ENCODE measurements at regions not wholly inside any gene's neighbourhood (a gene's known extent, or its start where the extent isn't known, plus 50 kb on each side); places are given as distances from the start of the nearest gene placed in this dataset.
"Not testable (repeated sequence)": the region's sequence is repeated elsewhere in the genome, so short reads cannot be mapped to it uniquely, and the experiment has no call there.

DNA sequence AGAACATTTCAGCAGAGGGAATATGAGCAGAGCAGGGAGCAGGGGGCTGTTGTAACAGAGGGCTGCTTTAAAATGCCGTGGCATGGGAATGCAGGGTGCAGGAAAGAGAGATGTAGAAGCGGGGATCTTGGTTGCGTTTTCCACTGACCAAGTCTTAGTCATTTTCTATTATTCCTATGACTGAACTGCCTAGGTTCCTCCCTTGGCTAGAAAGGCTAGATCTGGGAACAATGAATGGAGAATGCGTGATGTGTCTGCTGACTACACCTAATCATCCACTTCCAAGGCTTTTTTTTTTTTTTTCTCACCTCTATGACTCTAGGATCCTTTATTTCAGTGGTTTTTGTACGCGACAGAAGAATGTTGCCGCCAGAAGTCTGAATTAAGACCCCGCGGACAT is 607.4 kb upstream of the TBL1XR1 start:
- no peak for DNase-seq

- DNase-seq: no peak
Observed at GRCh38 chr3:177807150-177807875, 610.0 kb upstream of the TBL1XR1 start.

GRCh38 chr3:177808928-177809478 is 611.7 kb upstream of the TBL1XR1 start:
- not testable (repeated sequence) for DNase-seq

- no peak for DNase-seq
Observed at GRCh38 chr3:177810162-177810623, 612.9 kb upstream of the TBL1XR1 start.

DNA sequence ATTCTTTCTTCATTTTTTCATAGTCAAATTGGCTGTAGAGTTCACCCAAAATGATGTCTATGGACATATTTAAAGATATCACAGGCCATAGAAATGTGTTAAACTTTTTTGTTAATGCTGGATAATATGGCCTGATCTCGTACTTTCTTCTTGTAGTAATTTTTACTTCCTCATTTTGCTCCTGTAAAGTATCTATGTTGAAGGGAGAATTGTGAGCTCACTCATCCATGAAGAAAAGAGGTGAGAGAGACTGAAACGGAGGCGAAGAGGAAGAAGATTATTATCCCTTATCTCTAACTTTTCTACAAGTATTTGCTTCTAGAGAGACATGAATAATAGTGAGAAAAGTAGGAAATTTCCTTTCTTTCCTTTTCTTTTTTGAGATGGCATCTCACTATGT is 613.8 kb upstream of the TBL1XR1 start:
- no peak for DNase-seq

DNA sequence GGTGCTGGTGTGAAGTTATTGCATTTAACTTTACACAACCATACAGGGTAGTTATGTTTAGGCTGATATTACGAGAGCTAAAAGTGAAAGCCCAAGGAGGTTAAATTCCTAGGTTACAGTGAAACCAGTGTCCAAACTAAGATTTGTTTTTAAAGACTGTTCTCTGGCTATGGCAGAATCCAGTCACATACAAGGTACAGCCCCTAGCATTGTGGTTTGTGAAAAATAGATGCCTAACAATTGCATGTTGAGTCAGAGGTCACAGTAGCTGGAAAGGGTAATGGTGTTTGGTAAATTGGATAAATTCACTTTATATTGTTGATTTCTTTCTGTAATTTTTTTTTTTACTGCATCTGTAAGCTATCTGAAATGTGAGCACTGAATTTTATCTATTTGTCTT is 614.6 kb upstream of the TBL1XR1 start:
- no peak for DNase-seq

- no peak for DNase-seq
Observed at GRCh38 chr3:177812492-177812891, 615.2 kb upstream of the TBL1XR1 start.

DNA sequence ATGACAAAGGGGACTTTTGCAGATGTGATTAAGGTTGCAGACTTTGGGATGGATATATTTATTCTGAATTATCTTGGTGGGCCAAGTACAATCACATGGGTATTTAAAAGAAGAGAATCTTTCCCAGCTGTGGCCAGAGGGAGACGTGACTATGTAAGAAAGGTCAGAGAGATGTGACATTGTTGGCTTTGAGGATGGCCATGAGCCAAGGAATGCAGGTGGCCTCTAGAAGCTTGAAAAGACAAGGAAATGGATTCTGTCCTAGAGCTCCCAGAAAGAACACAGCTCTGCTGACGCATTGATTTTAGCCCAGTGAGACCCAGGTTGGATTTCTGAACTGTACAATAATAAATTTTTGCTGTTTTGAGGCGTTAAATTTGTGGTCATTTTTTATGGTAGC is 616.0 kb upstream of the TBL1XR1 start:
- DNase-seq: no peak

DNA sequence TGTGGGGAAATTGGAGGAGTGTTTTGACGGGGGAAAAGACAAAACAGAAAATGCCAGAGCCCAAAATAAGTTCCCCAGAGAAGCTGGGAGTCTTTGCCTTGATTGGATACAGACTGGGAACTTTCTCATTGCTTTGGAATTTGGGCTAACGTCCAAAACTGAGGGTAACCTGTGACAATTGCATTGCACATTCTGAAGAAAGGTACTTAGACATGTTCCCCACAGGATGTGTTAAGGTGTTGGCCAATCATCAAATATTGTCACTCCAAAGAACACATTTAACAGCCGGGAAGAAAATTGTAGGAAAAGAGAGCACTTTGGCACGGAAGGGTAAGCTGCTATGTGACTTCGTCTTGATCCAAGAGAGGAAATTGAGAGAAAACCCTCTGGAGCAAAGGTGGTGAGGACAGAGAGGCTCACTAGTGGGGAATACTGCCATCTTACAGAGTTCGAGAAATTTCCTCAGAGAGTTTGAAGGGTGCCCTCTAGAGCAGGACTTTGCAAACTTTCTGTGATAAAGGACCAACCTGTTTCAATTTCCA is 619.5 kb upstream of the TBL1XR1 start:
- DNase-seq: no peak

GRCh38 chr3:177817751-177818150 is 620.5 kb upstream of the TBL1XR1 start:
- no peak for DNase-seq

GRCh38 chr3:177818712-177819240 is 621.5 kb upstream of the TBL1XR1 start:
- no peak for DNase-seq

- no peak for DNase-seq
Observed at GRCh38 chr3:177820683-177821316, 623.5 kb upstream of the TBL1XR1 start.

- no peak for DNase-seq
Observed at GRCh38 chr3:177822681-177823096, 625.4 kb upstream of the TBL1XR1 start.

DNA sequence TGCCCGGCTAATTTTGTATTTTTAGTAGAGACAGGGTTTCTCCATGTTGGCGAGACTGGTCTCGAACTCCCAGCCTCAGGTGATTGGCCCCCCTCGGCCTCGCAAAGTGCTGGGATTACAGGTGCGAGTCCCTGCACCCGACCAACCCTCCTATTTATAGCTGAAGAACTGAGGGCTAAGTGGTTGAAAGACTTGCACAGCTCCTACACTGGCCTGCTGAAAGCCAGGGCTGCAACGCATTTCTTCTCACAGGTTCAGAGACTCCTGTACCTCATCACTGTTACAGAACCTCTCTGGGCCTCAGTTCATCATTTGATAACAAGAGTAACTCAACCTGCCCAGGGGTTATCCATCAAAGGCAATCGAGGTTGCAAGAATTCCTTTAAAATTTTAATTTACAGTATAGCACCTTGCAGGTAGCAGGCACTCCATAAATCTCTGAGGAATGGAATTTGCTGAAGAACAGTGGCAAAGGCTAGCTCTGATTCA is 626.5 kb upstream of the TBL1XR1 start:
- DNase-seq: no peak

GRCh38 chr3:177824190-177824786 is 627.0 kb upstream of the TBL1XR1 start:
- no peak for DNase-seq

DNA sequence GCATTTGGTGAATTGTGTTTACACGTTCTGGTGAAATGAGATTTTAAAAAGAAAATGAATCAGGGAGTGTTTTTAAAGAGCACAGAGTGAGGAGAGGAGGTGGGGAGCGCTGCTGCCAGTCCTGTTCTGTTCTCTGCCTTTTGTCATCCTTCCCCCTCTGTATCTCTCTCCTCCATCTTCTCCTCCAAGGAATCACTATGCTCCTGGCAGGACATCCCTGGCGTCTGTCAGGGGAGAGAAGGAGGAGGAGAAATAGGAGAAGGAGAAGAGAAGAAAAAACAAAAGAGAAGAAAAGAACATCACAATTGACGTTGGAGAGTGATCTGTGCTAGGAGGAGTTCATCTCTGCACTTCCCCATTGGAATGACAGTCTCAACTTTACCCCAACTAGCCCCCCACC is 627.6 kb upstream of the TBL1XR1 start:
- no peak for DNase-seq

DNA sequence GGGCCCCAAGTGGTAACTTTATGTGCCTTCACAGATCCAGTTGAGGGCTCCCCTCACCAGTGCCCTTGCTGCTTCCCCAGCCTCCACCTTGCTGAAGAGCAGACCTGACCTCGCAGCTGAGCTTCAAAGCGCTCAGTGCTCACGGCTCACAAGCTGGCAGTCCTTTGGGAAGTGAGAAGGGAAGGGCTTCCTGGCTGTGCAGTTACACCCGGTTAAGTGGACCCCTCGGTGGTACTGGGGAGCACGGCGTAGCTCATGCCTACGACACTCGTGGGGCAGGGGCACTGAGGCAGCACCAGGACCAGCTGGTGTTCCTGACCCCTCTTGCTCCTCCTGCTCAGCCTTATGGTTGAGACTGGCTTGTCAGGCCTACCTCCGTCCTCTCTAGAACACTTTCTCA is 629.0 kb upstream of the TBL1XR1 start:
- DNase-seq: no peak

- no peak for DNase-seq
Observed at GRCh38 chr3:177827511-177828207, 630.4 kb upstream of the TBL1XR1 start.

GRCh38 chr3:177828208-177828565 is 630.9 kb upstream of the TBL1XR1 start:
- DNase-seq: no peak

DNA sequence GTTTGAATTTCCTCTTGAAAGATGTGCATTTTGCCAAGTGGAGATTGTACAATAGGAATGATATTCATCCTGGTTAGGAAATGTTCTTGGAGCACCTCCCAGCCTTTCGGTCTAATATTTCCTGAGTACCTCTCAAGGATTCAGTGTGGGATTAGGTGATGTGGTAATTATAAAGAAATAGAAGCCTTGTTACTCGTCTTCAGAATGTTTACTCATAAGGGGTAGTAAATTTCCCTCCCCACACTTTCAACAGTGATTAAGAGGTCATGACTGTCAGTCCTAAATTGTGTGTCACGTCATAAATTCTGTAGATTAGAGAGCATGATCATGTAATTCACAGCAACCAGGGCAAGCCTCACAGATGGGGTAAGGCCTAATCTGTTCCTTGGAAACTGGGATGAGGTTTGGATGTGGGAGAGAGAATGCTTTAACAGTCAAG is 633.1 kb upstream of the TBL1XR1 start:
- DNase-seq: no peak

DNA sequence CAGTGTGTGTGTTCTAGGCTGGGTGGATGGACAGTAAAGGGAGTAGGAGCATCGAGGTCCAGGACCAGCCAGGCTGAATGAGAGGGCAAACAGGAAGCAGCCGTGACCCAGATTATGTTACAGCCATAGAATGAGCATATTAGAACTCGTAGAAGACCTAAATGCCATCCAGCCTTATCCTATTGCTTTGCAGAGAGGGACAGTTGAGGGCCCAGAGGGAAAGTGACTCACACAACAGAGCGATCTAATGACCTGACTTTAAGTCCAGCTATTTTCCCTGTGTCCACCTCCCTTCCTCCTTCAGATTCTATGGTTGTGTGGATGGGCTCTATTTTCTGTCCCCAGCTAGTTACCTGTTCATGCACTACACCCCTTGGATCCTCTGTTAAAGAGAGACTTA is 634.1 kb upstream of the TBL1XR1 start:
- no peak for DNase-seq

DNA sequence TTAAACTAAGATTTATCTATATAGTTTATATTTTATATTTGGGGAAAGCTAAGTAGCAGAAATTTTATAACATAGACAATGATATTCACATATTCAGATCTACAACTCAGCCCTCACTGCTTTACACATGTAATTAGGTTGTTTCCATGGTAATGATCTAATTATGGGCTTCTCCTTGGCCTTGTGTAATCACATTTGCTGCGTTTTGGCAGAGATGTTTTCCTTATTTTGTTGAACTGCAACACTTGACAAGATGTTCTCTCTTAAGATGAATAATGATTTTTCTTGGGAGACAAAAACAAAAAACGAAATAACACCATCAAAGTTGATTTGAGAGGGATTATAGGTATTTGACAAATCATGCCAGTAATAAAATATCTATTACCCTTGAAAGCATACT is 635.6 kb upstream of the TBL1XR1 start:
- DNase-seq: no peak

- no peak for DNase-seq
Observed at GRCh38 chr3:177833332-177833731, 636.0 kb upstream of the TBL1XR1 start.
